ENCODE measurements at regions not wholly inside any gene's neighbourhood (a gene's known extent, or its start where the extent isn't known, plus 50 kb on each side); places are given as distances from the start of the nearest gene placed in this dataset.

DNA sequence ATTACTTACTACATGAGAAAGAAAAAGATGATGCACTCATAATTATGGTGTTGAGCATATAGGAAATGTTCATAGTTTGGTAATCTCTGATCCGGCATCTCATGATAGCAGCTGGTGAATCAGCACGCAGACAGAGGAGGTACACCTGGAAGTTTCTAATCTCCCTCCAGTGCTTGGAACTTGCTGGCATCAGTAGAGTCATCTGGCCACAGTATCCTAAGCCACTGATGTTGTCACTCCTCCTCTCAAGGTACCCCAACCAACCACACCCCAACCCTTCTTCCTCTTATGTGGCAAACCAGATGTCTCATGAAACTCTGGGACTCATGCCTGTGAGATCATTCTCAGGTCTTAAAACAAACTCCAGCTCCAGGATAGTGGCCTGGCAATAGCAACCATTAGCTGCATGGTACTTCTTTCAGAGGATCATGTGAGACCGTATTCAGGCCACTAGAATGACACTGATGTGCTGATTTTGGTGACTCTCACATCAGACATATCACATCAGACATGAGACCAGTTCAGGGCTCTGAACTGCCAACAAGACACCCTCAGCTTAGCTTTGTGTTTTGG lies 143.0 kb downstream of the RASSF9 start:
- Histone ChIP-seq H3K9me3 (ENCODE audit: low read length) (no peaks in the 10 kb centered on the region), H3K79me2 (ENCODE audit: insufficient read depth, low read length) (no peaks in the 10 kb centered on the region), H4K20me1 (ENCODE audit: insufficient read depth, low read length) (no peaks in the 10 kb centered on the region), H3K27ac (ENCODE audit: extremely low read length, insufficient read depth, low read length) (no peak overlapping the region), H3K4me2 (ENCODE audit: low read depth, low read length) (no peak overlapping the region), H3K4me1 (ENCODE audit: insufficient read depth, low read length) (no peaks in the 10 kb centered on the region), H3K4me3 (replicated peaks in 1 of 3; ENCODE audit: insufficient read depth in 1 of 3, low read depth in 2 of 3, low read length in 3 of 3) (no peak overlapping the region), H3K27me3 (ENCODE audit: control insufficient read depth in 1 of 2, insufficient read depth in 2 of 2, low read length in 2 of 2) (no peaks in the 10 kb centered on the region), H2AFZ (ENCODE audit: low read length) (no peak overlapping the region), H3K36me3 (replicated peaks in 1 of 2; ENCODE audit: control insufficient read depth in 1 of 2, insufficient read depth in 2 of 2, low read length in 2 of 2) (no peaks in the 10 kb centered on the region), H3K9ac (ENCODE audit: insufficient read depth, low read depth, low read length) (no peak overlapping the region)
- DNase-seq (ENCODE audit: low spot score) = no peak
- in situ Hi-C loops (cut with HindIII; ENCODE audit: extremely low pct_ligation_motif_present, low pct_unique_long_range_greater_than_20kb) = no loop called here
- BruUV-seq (replicated peaks) = no TSS peak
- ATAC-seq = no peak
- CTCF ChIA-PET (ENCODE audit: low intra/inter-chr PET ratio, low total read pairs) = no interaction called here
- no peak for FAIRE-seq
- WGBS (ENCODE audit: low lambda C conversion rate) = 13% methylated on average over 3 of the region's 3 CpGs
- intact Hi-C loops (cut with micrococcal nuclease; ENCODE audit: unreplicated experiment) = no loop called here
- POLR2A ChIA-PET = no interaction called here
- TF ChIP-seq ZNF138 (CRISPR knock-in tag; IDR thresholded peaks at IDR 0.05; ENCODE audit: low read depth) (no peak), HMG20B (CRISPR knock-in tag; conservative IDR thresholded peaks at IDR 0.05) (no peak), TEAD2 (CRISPR knock-in tag; IDR thresholded peaks at IDR 0.05) (no peak), GMEB2 (CRISPR knock-in tag; IDR thresholded peaks at IDR 0.05; ENCODE audit: low read depth) (no peak), ONECUT2 (CRISPR knock-in tag; IDR thresholded peaks at IDR 0.05) (no peak), ZXDC (CRISPR knock-in tag; IDR thresholded peaks at IDR 0.05) (no peak)
- TF ChIP-seq, protein P1, sequence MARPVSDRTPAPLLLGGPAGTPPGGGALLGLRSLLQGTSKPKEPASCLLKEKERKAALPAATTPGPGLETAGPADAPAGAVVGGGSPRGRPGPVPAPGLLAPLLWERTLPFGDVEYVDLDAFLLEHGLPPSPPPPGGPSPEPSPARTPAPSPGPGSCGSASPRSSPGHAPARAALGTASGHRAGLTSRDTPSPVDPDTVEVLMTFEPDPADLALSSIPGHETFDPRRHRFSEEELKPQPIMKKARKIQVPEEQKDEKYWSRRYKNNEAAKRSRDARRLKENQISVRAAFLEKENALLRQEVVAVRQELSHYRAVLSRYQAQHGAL (CRISPR knock-in tag; IDR thresholded peaks at IDR 0.05; ENCODE audit: not compliant biosample characterization) = no peak
- TF ChIP-seq, protein P2, sequence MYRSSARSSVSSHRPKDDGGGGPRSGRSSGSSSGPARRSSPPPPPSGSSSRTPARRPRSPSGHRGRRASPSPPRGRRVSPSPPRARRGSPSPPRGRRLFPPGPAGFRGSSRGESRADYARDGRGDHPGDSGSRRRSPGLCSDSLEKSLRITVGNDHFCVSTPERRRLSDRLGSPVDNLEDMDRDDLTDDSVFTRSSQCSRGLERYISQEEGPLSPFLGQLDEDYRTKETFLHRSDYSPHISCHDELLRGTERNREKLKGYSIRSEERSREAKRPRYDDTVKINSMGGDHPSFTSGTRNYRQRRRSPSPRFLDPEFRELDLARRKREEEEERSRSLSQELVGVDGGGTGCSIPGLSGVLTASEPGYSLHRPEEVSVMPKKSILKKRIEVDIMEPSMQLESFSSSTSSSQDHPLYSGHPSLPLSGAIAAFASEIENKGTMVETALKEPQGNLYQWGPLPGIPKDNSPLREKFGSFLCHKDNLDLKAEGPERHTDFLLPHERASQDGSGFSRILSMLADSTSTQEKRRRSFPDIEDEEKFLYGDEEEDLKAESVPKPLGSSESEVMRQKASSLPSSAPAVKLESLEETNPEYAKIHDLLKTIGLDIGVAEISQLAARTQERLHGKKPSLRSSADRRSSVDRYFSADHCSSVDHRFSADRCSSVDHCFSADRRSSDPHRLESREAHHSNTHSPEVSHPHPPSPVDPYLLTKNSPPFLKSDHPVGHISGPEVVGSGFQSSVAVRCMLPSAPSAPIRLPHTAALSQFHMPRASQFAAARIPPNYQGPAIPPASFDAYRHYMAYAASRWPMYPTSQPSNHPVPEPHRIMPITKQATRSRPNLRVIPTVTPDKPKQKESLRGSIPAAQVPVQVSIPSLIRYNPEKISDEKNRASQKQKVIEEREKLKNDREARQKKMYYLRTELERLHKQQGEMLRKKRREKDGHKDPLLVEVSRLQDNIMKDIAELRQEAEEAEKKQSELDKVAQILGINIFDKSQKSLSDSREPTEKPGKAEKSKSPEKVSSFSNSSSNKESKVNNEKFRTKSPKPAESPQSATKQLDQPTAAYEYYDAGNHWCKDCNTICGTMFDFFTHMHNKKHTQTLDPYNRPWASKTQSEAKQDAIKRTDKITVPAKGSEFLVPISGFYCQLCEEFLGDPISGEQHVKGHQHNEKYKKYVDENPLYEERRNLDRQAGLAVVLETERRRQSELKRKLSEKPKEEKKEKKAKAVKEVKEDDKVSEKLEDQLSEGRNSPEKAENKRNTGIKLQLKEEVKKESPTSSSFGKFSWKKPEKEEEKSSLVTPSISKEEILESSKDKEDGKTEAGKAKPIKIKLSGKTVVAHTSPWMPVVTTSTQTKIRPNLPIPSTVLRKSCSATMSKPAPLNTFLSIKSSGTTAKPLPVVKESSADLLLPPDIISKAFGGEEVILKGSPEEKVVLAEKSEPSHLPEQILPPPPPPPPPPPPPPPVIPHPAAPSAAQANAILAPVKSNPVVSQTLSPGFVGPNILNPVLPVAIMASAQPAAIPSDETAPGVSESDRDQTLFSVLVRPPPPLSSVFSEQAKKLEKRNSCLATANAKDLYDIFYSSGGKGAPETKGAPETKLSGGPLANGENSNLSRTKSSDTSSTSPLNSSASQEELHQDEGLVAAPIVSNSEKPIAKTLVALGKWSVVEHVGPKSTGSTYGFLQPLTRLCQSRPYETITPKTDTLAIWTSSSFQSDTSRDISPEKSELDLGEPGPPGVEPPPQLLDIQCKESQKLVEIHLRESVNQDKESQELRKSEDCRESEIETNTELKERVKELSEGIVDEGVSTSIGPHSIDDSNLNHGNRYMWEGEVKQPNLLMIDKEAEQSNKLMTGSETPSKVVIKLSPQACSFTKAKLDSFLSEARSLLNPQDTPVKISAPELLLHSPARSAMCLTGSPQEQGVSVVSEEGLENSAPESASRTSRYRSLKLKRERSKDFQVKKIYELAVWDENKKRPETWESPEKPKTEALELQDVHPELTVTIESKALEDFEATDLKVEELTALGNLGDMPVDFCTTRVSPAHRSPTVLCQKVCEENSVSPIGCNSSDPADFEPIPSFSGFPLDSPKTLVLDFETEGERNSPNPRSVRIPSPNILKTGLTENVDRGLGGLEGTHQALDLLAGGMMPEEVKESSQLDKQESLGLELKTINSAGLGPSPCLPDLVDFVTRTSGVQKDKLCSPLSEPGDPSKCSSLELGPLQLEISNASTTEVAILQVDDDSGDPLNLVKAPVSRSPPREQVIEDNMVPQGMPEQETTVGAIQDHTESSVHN (CRISPR knock-in tag; IDR thresholded peaks at IDR 0.05) = no peak

Data from HepG2 (cell line).